ENCODE measurements at regions not wholly inside any gene's neighbourhood (a gene's known extent, or its start where the extent isn't known, plus 50 kb on each side); places are given as distances from the start of the nearest gene placed in this dataset.

- no peak for TF ChIP-seq POLR2A (IDR thresholded peaks at IDR 0.05)
- TF ChIP-seq CTCF (IDR thresholded peaks at IDR 0.05): no peak
- TF ChIP-seq EP300 (IDR thresholded peaks at IDR 0.05): no peak
- TF ChIP-seq POLR2AphosphoS5 (IDR thresholded peaks at IDR 0.05): no peak
These were observed 201.5 kb upstream of the MVB12B start for GRCh38 chr9:126125177-126125576.
